PC-9 (cell line): ENCODE measurements at regions not wholly inside any gene's neighbourhood (a gene's known extent, or its start where the extent isn't known, plus 50 kb on each side); places are given as distances from the start of the nearest gene placed in this dataset.

ENCODE experiments used
- BruUV-seq: library from RNA; stranded (reverse); fragments of 400-500 nt; replicated peaks from 2 replicates; lab custom pipeline; 2021; lab: Mats Ljungman, UMichigan
- CTCF ChIA-PET: fragments of 300-600 bp; sonication (Branson Sonifier 250); formaldehyde crosslinking; loops from one replicate; lab custom pipeline; 2022; ENCODE audit warnings: antibody characterized with exemption; lab: Charles Lee
- POLR2A ChIA-PET: fragments of 300-600 bp; sonication (Branson Sonifier 250); formaldehyde crosslinking; loops from one replicate; lab custom pipeline; 2022; ENCODE audit warnings: antibody characterized with exemption; ENCODE audit not compliant: unreplicated experiment; lab: Charles Lee
- DNase-seq, 2 experiments: peaks; one replicate each; pipeline versions ENCODE4 v3.0.0 to v3.0.0-alpha.2; 2015 to 2022; ENCODE audit warnings: mixed read lengths in 1 of 2
- H2AFZ ChIP-seq: fragments of 200-600 bp; sonication (generic); 2 replicates; pipeline ENCODE4 v1.8.1; 2017; ENCODE audit warnings: antibody characterized with exemption
- H3F3A ChIP-seq: fragments of 200-600 bp; sonication (generic); 2 replicates; pipeline ENCODE4 v1.8.1; 2017; ENCODE audit warnings: antibody characterized with exemption, mild to moderate bottlenecking, low read depth; ENCODE audit not compliant: insufficient read depth
- H3K27ac ChIP-seq: fragments of 200-600 bp; sonication (generic); 2 replicates; pipeline ENCODE4 v1.6.1; 2016; ENCODE audit warnings: mixed run types
- H3K27me3 ChIP-seq: fragments of 200-600 bp; sonication (generic); 2 replicates; pipeline ENCODE4 v1.6.1; 2016; ENCODE audit warnings: low read depth, mixed run types; ENCODE audit not compliant: insufficient read depth
- H3K36me3 ChIP-seq: fragments of 200-600 bp; sonication (generic); 2 replicates; pipeline ENCODE4 v1.6.1; 2016; ENCODE audit warnings: low read depth, mixed run types
- H3K4me1 ChIP-seq: fragments of 200-600 bp; sonication (generic); replicated peaks from 2 replicates; pipeline ENCODE4 v1.6.1; 2016; ENCODE audit warnings: mixed run types; ENCODE audit not compliant: insufficient read depth
- H3K4me2 ChIP-seq: fragments of 200-600 bp; sonication (generic); 2 replicates; pipeline ENCODE4 v1.6.1; 2017; ENCODE audit warnings: mixed run types
- H3K4me3 ChIP-seq: fragments of 200-600 bp; sonication (generic); 2 replicates; pipeline ENCODE4 v1.6.1; 2016; ENCODE audit warnings: mixed run types
- H3K79me2 ChIP-seq: fragments of 200-600 bp; sonication (generic); 2 replicates; pipeline ENCODE4 v1.6.1; 2017; ENCODE audit warnings: low read depth, mixed run types
- H3K9me2 ChIP-seq: fragments of 200-600 bp; sonication (generic); 2 replicates; pipeline ENCODE4 v1.8.1; 2017; ENCODE audit warnings: mild to moderate bottlenecking; ENCODE audit not compliant: insufficient read depth
- H3K9me3 ChIP-seq: fragments of 200-600 bp; sonication (generic); 2 replicates; pipeline ENCODE4 v1.8.1; 2016; ENCODE audit warnings: low read depth; ENCODE audit not compliant: insufficient read depth
- H4K20me1 ChIP-seq: fragments of 200-600 bp; sonication (generic); 2 replicates; pipeline ENCODE4 v1.8.1; 2017; ENCODE audit not compliant: insufficient read depth
- CTCF ChIP-seq: fragments of 200-600 bp; sonication (generic); conservative IDR thresholded peaks from 2 replicates; pipeline ENCODE4 v1.6.1; 2017; ENCODE audit warnings: mixed run types, antibody characterized with exemption, mild to moderate bottlenecking, moderate library complexity
- EZH2 ChIP-seq: fragments of 200-600 bp; sonication (generic); IDR thresholded peaks from 2 replicates; pipeline ENCODE4 v1.8.0; 2017; ENCODE audit warnings: antibody characterized with exemption, low read depth
- intact Hi-C: fragments of 100-400 bp; cut with micrococcal nuclease; formaldehyde crosslinking; loops from one replicate; pipeline ENCODE4 v1.10.0; 2022; ENCODE audit not compliant: unreplicated experiment

- no peak for DNase-seq
- no peaks in the 10 kb centered on the region for H4K20me1 ChIP-seq
- POLR2A ChIA-PET, result no interaction called here
- H3K9me2 ChIP-seq, result no peaks in the 10 kb centered on the region
- no peaks in the 10 kb centered on the region for H3K9me3 ChIP-seq
- no peaks in the 10 kb centered on the region for H3K36me3 ChIP-seq
- no peaks in the 10 kb centered on the region for H3K27me3 ChIP-seq
- H3K4me2 ChIP-seq, result no peak overlapping the region
- no TSS peak for BruUV-seq
- intact Hi-C loops, result no loop called here
- no peaks in the 10 kb centered on the region for H3F3A ChIP-seq
- no peak overlapping the region for H3K4me3 ChIP-seq
- no peaks in the 10 kb centered on the region for H3K79me2 ChIP-seq
- H2AFZ ChIP-seq, result no peak overlapping the region
- H3K4me1 ChIP-seq, result no peaks in the 10 kb centered on the region
- TF ChIP-seq EZH2 (no peak), CTCF (no peak)
- CTCF ChIA-PET, result no interaction called here
- no peak overlapping the region for H3K27ac ChIP-seq
Measured at GRCh38 chr4:163618845-163619244, 124.4 kb downstream of the TMA16 start.

GRCh38 chr4:163620738-163621137 lies 126.2 kb downstream of the TMA16 start:
- TF ChIP-seq CTCF (no peak), EZH2 (no peak)
- Histone ChIP-seq H3K79me2 (no peaks in the 10 kb centered on the region), H3K4me3 (no peak overlapping the region), H3K27ac (no peak overlapping the region), H2AFZ (no peak overlapping the region), H3K36me3 (no peaks in the 10 kb centered on the region), H3F3A (no peaks in the 10 kb centered on the region), H3K27me3 (no peaks in the 10 kb centered on the region), H3K9me3 (no peaks in the 10 kb centered on the region), H4K20me1 (no peaks in the 10 kb centered on the region), H3K4me1 (no peaks in the 10 kb centered on the region), H3K4me2 (no peak overlapping the region), H3K9me2 (no peaks in the 10 kb centered on the region)
- POLR2A ChIA-PET, result no interaction called here
- DNase-seq, result no peak
- BruUV-seq, result no TSS peak
- CTCF ChIA-PET, result no interaction called here
- intact Hi-C loops, result no loop called here

GRCh38 chr4:163621821-163622220 lies 127.3 kb downstream of the TMA16 start:
- BruUV-seq, result no TSS peak
- no peaks in the 10 kb centered on the region for H3K79me2 ChIP-seq
- no peaks in the 10 kb centered on the region for H3K4me1 ChIP-seq
- H2AFZ ChIP-seq, result no peak overlapping the region
- H3K27ac ChIP-seq, result no peak overlapping the region
- POLR2A ChIA-PET, result no interaction called here
- H3K4me3 ChIP-seq, result no peak overlapping the region
- no peaks in the 10 kb centered on the region for H3K27me3 ChIP-seq
- H3K36me3 ChIP-seq, result no peaks in the 10 kb centered on the region
- no peaks in the 10 kb centered on the region for H3F3A ChIP-seq
- H4K20me1 ChIP-seq, result no peaks in the 10 kb centered on the region
- no peaks in the 10 kb centered on the region for H3K9me2 ChIP-seq
- no peaks in the 10 kb centered on the region for H3K9me3 ChIP-seq
- no peak for TF ChIP-seq EZH2
- no peak for TF ChIP-seq CTCF
- CTCF ChIA-PET, result no interaction called here
- H3K4me2 ChIP-seq, result no peak overlapping the region
- DNase-seq, result no peak
- intact Hi-C loops, result no loop called here
